ENCODE measurements at regions not wholly inside any gene's neighbourhood (a gene's known extent, or its start where the extent isn't known, plus 50 kb on each side); places are given as distances from the start of the nearest gene placed in this dataset.

GRCh38 chr4:130233377-130234047 lies 1137.6 kb downstream of the C4orf33 start:
- Mint-ChIP-seq H3K4me1 (ENCODE audit: low read depth, unreplicated experiment) (no peaks in the 10 kb centered on the region), H3K36me3 (ENCODE audit: insufficient read depth, unreplicated experiment) (no peaks in the 10 kb centered on the region), H3K27ac (ENCODE audit: unreplicated experiment) (no peak overlapping the region), H3K9me3 (ENCODE audit: unreplicated experiment) (no peaks in the 10 kb centered on the region), H3K27me3 (ENCODE audit: insufficient read depth, unreplicated experiment) (no peaks in the 10 kb centered on the region), H3K4me3 (ENCODE audit: unreplicated experiment) (no peak overlapping the region)
- no peaks in the 10 kb centered on the region for H3K36me3 ChIP-seq (ENCODE audit: control insufficient read depth, insufficient read depth, low read length)
- no peaks in the 10 kb centered on the region for H3K9me3 ChIP-seq
- intact Hi-C loops (cut with micrococcal nuclease; ENCODE audit: unreplicated experiment): no loop called here
- ChIA-PET POLR2A (no interaction called here), CTCF (no interaction called here)
- H3K27me3 ChIP-seq (replicated peaks; ENCODE audit: control insufficient read depth, insufficient read depth, low read length): no peaks in the 10 kb centered on the region
- no TSS peak for BruUV-seq (replicated peaks)
- no peak overlapping the region for H3K4me3 ChIP-seq (ENCODE audit: low read depth, low read length)
- TF ChIP-seq, protein P1, sequence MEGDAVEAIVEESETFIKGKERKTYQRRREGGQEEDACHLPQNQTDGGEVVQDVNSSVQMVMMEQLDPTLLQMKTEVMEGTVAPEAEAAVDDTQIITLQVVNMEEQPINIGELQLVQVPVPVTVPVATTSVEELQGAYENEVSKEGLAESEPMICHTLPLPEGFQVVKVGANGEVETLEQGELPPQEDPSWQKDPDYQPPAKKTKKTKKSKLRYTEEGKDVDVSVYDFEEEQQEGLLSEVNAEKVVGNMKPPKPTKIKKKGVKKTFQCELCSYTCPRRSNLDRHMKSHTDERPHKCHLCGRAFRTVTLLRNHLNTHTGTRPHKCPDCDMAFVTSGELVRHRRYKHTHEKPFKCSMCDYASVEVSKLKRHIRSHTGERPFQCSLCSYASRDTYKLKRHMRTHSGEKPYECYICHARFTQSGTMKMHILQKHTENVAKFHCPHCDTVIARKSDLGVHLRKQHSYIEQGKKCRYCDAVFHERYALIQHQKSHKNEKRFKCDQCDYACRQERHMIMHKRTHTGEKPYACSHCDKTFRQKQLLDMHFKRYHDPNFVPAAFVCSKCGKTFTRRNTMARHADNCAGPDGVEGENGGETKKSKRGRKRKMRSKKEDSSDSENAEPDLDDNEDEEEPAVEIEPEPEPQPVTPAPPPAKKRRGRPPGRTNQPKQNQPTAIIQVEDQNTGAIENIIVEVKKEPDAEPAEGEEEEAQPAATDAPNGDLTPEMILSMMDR (IDR thresholded peaks at IDR 0.05; ENCODE audit: insufficient read depth in 1 of 2, low read depth in 1 of 2, low read length in 1 of 2, severe bottlenecking in 1 of 2, unreplicated experiment in 1 of 2): no peak
- DNase-seq: no peak
- H3K4me1 ChIP-seq: no peaks in the 10 kb centered on the region

GRCh38 chr4:130238121-130238520 lies 1142.2 kb downstream of the C4orf33 start:
- Histone ChIP-seq H3K4me3 (ENCODE audit: low read depth, low read length) (no peak overlapping the region), H3K9me3 (no peaks in the 10 kb centered on the region), H3K4me1 (no peaks in the 10 kb centered on the region), H3K27me3 (replicated peaks; ENCODE audit: control insufficient read depth, insufficient read depth, low read length) (no peaks in the 10 kb centered on the region), H3K36me3 (ENCODE audit: control insufficient read depth, insufficient read depth, low read length) (no peaks in the 10 kb centered on the region)
- TF ChIP-seq, protein P1 (IDR thresholded peaks at IDR 0.05; ENCODE audit: insufficient read depth in 1 of 2, low read depth in 1 of 2, low read length in 1 of 2, severe bottlenecking in 1 of 2, unreplicated experiment in 1 of 2): no peak
- H3K9me3 Mint-ChIP-seq (ENCODE audit: unreplicated experiment): no peaks in the 10 kb centered on the region
- POLR2A ChIA-PET: no interaction called here
- H3K4me1 Mint-ChIP-seq (ENCODE audit: low read depth, unreplicated experiment): no peaks in the 10 kb centered on the region
- H3K4me3 Mint-ChIP-seq (ENCODE audit: unreplicated experiment): no peak overlapping the region
- no peak for DNase-seq
- BruUV-seq (replicated peaks): no TSS peak
- intact Hi-C loops (cut with micrococcal nuclease; ENCODE audit: unreplicated experiment): no loop called here
- no peaks in the 10 kb centered on the region for H3K36me3 Mint-ChIP-seq (ENCODE audit: insufficient read depth, unreplicated experiment)
- CTCF ChIA-PET: no interaction called here
- no peaks in the 10 kb centered on the region for H3K27me3 Mint-ChIP-seq (ENCODE audit: insufficient read depth, unreplicated experiment)
- H3K27ac Mint-ChIP-seq (ENCODE audit: unreplicated experiment): no peak overlapping the region

GRCh38 chr4:130249002-130249401 lies 1153.0 kb downstream of the C4orf33 start:
- H3K9me3 Mint-ChIP-seq (ENCODE audit: unreplicated experiment): no peaks in the 10 kb centered on the region
- no peaks in the 10 kb centered on the region for H3K27me3 Mint-ChIP-seq (ENCODE audit: insufficient read depth, unreplicated experiment)
- TF ChIP-seq, protein P1 (IDR thresholded peaks at IDR 0.05; ENCODE audit: insufficient read depth in 1 of 2, low read depth in 1 of 2, low read length in 1 of 2, severe bottlenecking in 1 of 2, unreplicated experiment in 1 of 2): no peak
- no peak overlapping the region for H3K4me3 Mint-ChIP-seq (ENCODE audit: unreplicated experiment)
- no peak for DNase-seq
- no peaks in the 10 kb centered on the region for H3K36me3 Mint-ChIP-seq (ENCODE audit: insufficient read depth, unreplicated experiment)
- POLR2A ChIA-PET: no interaction called here
- no peak overlapping the region for H3K27ac Mint-ChIP-seq (ENCODE audit: unreplicated experiment)
- CTCF ChIA-PET: no interaction called here
- H3K9me3 ChIP-seq: no peaks in the 10 kb centered on the region
- H3K36me3 ChIP-seq (ENCODE audit: control insufficient read depth, insufficient read depth, low read length): no peaks in the 10 kb centered on the region
- H3K4me1 Mint-ChIP-seq (ENCODE audit: low read depth, unreplicated experiment): no peaks in the 10 kb centered on the region
- intact Hi-C loops (cut with micrococcal nuclease; ENCODE audit: unreplicated experiment): no loop called here
- no peaks in the 10 kb centered on the region for H3K27me3 ChIP-seq (replicated peaks; ENCODE audit: control insufficient read depth, insufficient read depth, low read length)
- no peaks in the 10 kb centered on the region for H3K4me1 ChIP-seq
- BruUV-seq (replicated peaks): no TSS peak
- no peak overlapping the region for H3K4me3 ChIP-seq (ENCODE audit: low read depth, low read length)

Measured in Caco-2 (cell line).